ENCODE measurements at regions not wholly inside any gene's neighbourhood (a gene's known extent, or its start where the extent isn't known, plus 50 kb on each side); places are given as distances from the start of the nearest gene placed in this dataset.

GRCh38 chr16:65274566-65274965, 152.7 kb upstream of the CDH11 start:
- TF ChIP-seq CTCF (IDR thresholded peaks at IDR 0.05) (no peak), POLR2AphosphoS5 (IDR thresholded peaks at IDR 0.05) (no peak)
